K562 (cell line): ENCODE measurements at regions not wholly inside any gene's neighbourhood (a gene's known extent, or its start where the extent isn't known, plus 50 kb on each side); places are given as distances from the start of the nearest gene placed in this dataset.

Experiments used
- HDAC3 ChIP-seq: fragments of 450-650 bp; IDR thresholded peaks from 2 replicates; pipeline ENCODE4 v1.6.1; 2018; ENCODE audit warnings: borderline replicate concordance, mild to moderate bottlenecking, moderate library complexity; ENCODE audit not compliant: partially characterized antibody
- RBM15 ChIP-seq: fragments of 200-400 bp; formaldehyde crosslinking; IDR thresholded peaks from 2 replicates; pipeline ENCODE4 v1.6.1; 2018; ENCODE audit warnings: mild to moderate bottlenecking, low read length, moderate library complexity; ENCODE audit not compliant: insufficient read depth
- TFAM ChIP-seq: fragments of 250-450 bp; sonication (Bioruptor Pico); conservative IDR thresholded peaks from 2 replicates; pipeline ENCODE4 v1.5.0; 2021; ENCODE audit warnings: mild to moderate bottlenecking, moderate library complexity
- ZNF518B ChIP-seq: fragments of 250-450 bp; sonication (Bioruptor Pico); IDR thresholded peaks from 2 replicates; pipeline ENCODE4 v1.5.0; 2021; ENCODE audit warnings: mild to moderate bottlenecking, moderate library complexity
- ZNF561 ChIP-seq: fragments of 450-650 bp; formaldehyde crosslinking; conservative IDR thresholded peaks from 2 replicates; pipeline ENCODE4 v1.4.0; 2020; ENCODE audit warnings: mild to moderate bottlenecking, moderate library complexity
- TF ChIP-seq, protein P1 (sequence below): sonication (generic); formaldehyde crosslinking; IDR thresholded peaks from 2 replicates; pipeline ENCODE4 v1.8.0; 2023; ENCODE audit warnings: mild to moderate bottlenecking, missing genetic modification reagents

- TF ChIP-seq, protein P1, sequence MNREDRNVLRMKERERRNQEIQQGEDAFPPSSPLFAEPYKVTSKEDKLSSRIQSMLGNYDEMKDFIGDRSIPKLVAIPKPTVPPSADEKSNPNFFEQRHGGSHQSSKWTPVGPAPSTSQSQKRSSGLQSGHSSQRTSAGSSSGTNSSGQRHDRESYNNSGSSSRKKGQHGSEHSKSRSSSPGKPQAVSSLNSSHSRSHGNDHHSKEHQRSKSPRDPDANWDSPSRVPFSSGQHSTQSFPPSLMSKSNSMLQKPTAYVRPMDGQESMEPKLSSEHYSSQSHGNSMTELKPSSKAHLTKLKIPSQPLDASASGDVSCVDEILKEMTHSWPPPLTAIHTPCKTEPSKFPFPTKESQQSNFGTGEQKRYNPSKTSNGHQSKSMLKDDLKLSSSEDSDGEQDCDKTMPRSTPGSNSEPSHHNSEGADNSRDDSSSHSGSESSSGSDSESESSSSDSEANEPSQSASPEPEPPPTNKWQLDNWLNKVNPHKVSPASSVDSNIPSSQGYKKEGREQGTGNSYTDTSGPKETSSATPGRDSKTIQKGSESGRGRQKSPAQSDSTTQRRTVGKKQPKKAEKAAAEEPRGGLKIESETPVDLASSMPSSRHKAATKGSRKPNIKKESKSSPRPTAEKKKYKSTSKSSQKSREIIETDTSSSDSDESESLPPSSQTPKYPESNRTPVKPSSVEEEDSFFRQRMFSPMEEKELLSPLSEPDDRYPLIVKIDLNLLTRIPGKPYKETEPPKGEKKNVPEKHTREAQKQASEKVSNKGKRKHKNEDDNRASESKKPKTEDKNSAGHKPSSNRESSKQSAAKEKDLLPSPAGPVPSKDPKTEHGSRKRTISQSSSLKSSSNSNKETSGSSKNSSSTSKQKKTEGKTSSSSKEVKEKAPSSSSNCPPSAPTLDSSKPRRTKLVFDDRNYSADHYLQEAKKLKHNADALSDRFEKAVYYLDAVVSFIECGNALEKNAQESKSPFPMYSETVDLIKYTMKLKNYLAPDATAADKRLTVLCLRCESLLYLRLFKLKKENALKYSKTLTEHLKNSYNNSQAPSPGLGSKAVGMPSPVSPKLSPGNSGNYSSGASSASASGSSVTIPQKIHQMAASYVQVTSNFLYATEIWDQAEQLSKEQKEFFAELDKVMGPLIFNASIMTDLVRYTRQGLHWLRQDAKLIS (CRISPR knock-in tag), result no peak
- TF ChIP-seq RBM15 (no peak), ZNF561 (no peak), HDAC3 (no peak), ZNF518B (CRISPR knock-in tag) (no peak), TFAM (no peak)
These were observed 65.2 kb upstream of the LRCH1 start (continued) for GRCh38 chr13:46487748-46488147.
